Testis (tissue), 2 donors: ENCODE measurements at regions not wholly inside any gene's neighbourhood (a gene's known extent, or its start where the extent isn't known, plus 50 kb on each side); places are given as distances from the start of the nearest gene placed in this dataset.

Experiments used
- POLR2A ChIP-seq: fragments of 450-650 bp; IDR thresholded peaks from one replicate; pipeline ENCODE4 v1.6.1; 2017; ENCODE audit warnings: antibody characterized with exemption, mild to moderate bottlenecking, moderate library complexity
- TF ChIP-seq, protein P1 (sequence below), 3 experiments: fragments of 450-650 bp in 2 of 3; fragments of 200-600 bp in 1 of 3; sonication (generic) in 1 of 3; IDR thresholded peaks; one replicate each; pipeline ENCODE4 v1.5.1; 2016 to 2019; ENCODE audit warnings: antibody characterized with exemption in 3 of 3, mild to moderate bottlenecking in 2 of 3, moderate library complexity in 1 of 3

DNA sequence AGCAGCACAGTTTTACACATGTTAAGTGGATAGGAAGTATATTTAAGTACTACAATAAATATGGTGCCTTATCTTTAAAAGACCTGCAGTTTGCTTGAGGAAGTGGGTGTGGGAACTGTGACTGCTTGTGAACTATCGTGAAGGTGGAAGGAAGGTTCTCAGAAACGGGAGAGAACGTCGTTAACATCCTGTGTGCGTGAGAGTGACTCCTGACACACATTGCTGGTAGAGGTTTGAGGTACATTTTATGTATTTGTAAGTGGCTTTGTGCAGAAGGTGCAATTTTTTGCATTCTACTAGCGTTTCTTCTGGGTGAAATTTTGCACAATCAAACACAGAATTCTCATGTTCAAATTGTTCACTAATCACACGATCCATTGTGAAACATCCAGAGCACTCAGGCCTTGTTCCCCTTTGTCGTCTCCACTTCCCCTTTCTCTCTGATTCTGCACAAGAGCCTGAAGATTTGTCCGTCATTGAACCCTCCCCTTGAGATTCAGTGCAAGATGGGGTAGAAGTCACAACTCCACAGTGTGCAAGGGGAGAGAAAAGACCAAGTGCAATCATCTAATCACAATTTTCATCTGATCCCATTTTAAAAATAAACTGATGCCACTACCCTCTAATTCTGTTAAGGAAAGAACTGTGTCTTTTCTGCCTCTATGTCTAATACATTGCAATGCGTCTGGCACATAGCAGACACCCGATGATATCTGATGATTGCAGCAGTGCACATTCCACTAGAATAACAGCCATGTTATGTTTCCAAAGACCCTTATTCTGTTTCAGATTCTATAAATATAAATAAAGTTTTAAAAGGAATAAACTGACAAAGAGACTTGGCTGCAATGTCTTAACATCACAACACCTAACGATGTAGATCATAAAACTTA, 279.9 kb downstream of the NEBL start:
- TF ChIP-seq, protein P1, sequence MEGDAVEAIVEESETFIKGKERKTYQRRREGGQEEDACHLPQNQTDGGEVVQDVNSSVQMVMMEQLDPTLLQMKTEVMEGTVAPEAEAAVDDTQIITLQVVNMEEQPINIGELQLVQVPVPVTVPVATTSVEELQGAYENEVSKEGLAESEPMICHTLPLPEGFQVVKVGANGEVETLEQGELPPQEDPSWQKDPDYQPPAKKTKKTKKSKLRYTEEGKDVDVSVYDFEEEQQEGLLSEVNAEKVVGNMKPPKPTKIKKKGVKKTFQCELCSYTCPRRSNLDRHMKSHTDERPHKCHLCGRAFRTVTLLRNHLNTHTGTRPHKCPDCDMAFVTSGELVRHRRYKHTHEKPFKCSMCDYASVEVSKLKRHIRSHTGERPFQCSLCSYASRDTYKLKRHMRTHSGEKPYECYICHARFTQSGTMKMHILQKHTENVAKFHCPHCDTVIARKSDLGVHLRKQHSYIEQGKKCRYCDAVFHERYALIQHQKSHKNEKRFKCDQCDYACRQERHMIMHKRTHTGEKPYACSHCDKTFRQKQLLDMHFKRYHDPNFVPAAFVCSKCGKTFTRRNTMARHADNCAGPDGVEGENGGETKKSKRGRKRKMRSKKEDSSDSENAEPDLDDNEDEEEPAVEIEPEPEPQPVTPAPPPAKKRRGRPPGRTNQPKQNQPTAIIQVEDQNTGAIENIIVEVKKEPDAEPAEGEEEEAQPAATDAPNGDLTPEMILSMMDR (IDR thresholded peaks at IDR 0.05): no peak
- TF ChIP-seq POLR2A: no peak
